Upper lobe of right lung (tissue), 1 donor: ENCODE measurements at regions not wholly inside any gene's neighbourhood (a gene's known extent, or its start where the extent isn't known, plus 50 kb on each side); places are given as distances from the start of the nearest gene placed in this dataset.
A peak's percentile ranks its signal among the peaks of the same experiment; 100 is the strongest.
"Not testable (repeated sequence)": the region's sequence is repeated elsewhere in the genome, so short reads cannot be mapped to it uniquely, and the experiment has no call there.

Experiments used
- ATAC-seq: fragments of 200-7000 bp; cut with Tn5 transposase; one replicate; pipeline ENCODE4 v1.9.1; 2020; ENCODE audit warnings: mild to moderate bottlenecking, moderate library complexity
- DNase-seq: peaks from one replicate; pipeline ENCODE4 v3.0.0-alpha.2; 2020
- H3K27ac ChIP-seq: fragments of 200-600 bp; one replicate; pipeline ENCODE4 v1.8.0; 2022
- H3K27me3 ChIP-seq: fragments of 200-600 bp; one replicate; pipeline ENCODE4 v1.8.0; 2022; ENCODE audit warnings: mild to moderate bottlenecking
- H3K36me3 ChIP-seq: fragments of 200-600 bp; one replicate; pipeline ENCODE4 v1.8.0; 2022
- H3K4me1 ChIP-seq: fragments of 200-600 bp; one replicate; pipeline ENCODE4 v1.8.0; 2022
- H3K4me3 ChIP-seq: fragments of 200-600 bp; one replicate; pipeline ENCODE4 v1.8.0; 2022; ENCODE audit warnings: mild to moderate bottlenecking
- H3K9me3 ChIP-seq: fragments of 200-600 bp; one replicate; pipeline ENCODE4 v1.8.0; 2022
- CTCF ChIP-seq: fragments of 200-600 bp; IDR thresholded peaks from one replicate; pipeline ENCODE4 v1.8.0; 2022; ENCODE audit warnings: antibody characterized with exemption
- intact Hi-C: fragments of 100-400 bp; cut with DNase I; formaldehyde crosslinking; loops from one replicate; pipeline ENCODE4 v1.11.0; 2022
- donor health status: DM: no; HTN: yes; CAD: no; lungs with severe emphysema.

GRCh38 chr4:19030048-19030447, 1008.5 kb upstream of the LCORL start:
- Histone ChIP-seq H3K9me3 (no peaks in the 10 kb centered on the region), H3K27me3 (no peaks in the 10 kb centered on the region), H3K36me3 (no peaks in the 10 kb centered on the region), H3K4me3 (no peak overlapping the region), H3K4me1 (peaks cover 5% of the 10 kb centered on the region), H3K27ac (no peak overlapping the region)
- DNase-seq = no peak
- intact Hi-C loops = no loop called here
- TF ChIP-seq CTCF = no peak
- ATAC-seq = peak; percentile 85

GRCh38 chr4:19026281-19026680, 1004.7 kb upstream of the LCORL start:
- Histone ChIP-seq H3K27ac (no peak overlapping the region), H3K27me3 (no peaks in the 10 kb centered on the region), H3K9me3 (no peaks in the 10 kb centered on the region), H3K4me3 (no peak overlapping the region), H3K4me1 (peaks cover 5% of the 10 kb centered on the region), H3K36me3 (no peaks in the 10 kb centered on the region)
- DNase-seq (peak; percentile 51), ATAC-seq (peak; percentile 46)
- intact Hi-C loops = no loop called here
- TF ChIP-seq CTCF = peak; percentile 5

DNA sequence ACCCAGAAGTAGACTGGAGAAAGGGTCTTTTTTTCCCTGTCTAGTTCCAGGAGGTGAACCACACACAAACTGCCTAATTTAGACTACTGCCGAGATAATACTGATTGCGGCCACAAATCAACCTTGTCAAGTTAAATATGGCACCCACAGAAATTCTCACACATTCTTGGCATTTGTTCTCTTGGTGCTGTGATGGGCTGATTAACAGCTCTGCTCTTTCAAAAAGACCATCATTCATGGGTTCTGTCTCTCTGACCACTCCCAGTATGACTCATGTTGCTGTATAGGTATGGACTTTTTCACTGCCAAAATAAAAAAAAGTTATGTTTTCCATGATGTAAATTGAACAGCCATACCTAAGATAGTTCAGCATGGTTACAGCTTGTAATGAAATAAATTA, 1003.5 kb upstream of the LCORL start:
- Histone ChIP-seq H3K4me3 (no peak overlapping the region), H3K9me3 (no peaks in the 10 kb centered on the region), H3K27ac (no peak overlapping the region), H3K36me3 (no peaks in the 10 kb centered on the region), H3K27me3 (no peaks in the 10 kb centered on the region), H3K4me1 (no peaks in the 10 kb centered on the region)
- no peak for TF ChIP-seq CTCF
- ATAC-seq (no peak), DNase-seq (no peak)
- intact Hi-C loops = no loop called here

- no peak for DNase-seq
- no peak for ATAC-seq
- Histone ChIP-seq H3K4me3 (no peak overlapping the region), H3K27me3 (no peaks in the 10 kb centered on the region), H3K27ac (no peak overlapping the region), H3K9me3 (no peaks in the 10 kb centered on the region), H3K4me1 (no peaks in the 10 kb centered on the region), H3K36me3 (no peaks in the 10 kb centered on the region)
- intact Hi-C loops = no loop called here
- TF ChIP-seq CTCF = no peak
These were observed 1002.5 kb upstream of the LCORL start for GRCh38 chr4:19024047-19024446.

GRCh38 chr4:19021617-19022016, 1000.1 kb upstream of the LCORL start:
- no peaks in the 10 kb centered on the region for H3K9me3 ChIP-seq
- TF ChIP-seq CTCF = no peak
- DNase-seq (no peak), ATAC-seq (no peak)
- no peaks in the 10 kb centered on the region for H3K27me3 ChIP-seq
- H3K27ac ChIP-seq = no peak overlapping the region
- H3K4me3 ChIP-seq = no peak overlapping the region
- H3K36me3 ChIP-seq = no peaks in the 10 kb centered on the region
- intact Hi-C loops = no loop called here
- no peaks in the 10 kb centered on the region for H3K4me1 ChIP-seq

DNA sequence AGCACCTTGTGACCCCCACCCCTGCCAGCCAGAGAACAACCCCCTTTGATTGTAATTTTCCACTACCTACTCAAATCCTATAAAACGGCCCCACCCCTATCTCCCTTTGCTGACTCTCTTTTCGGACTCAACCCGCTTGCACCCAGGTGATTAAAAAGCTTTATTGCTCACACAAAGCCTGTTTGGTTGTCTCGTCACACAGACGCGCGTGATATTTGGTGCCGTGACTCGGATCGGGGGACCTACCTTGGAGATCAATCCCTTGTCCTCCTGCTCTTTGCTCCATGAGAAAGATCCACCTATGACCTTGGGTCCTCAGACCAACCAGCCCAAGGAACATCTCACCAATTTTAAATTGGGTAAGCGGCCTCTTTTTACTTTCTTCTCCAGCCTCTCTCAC, 995.0 kb upstream of the LCORL start:
- H3K27me3 ChIP-seq, H3K36me3 ChIP-seq, H3K4me1 ChIP-seq, H3K4me3 ChIP-seq, intact Hi-C loops, H3K27ac ChIP-seq, H3K9me3 ChIP-seq, ATAC-seq, DNase-seq: not testable (repeated sequence)
